H1 (cell line): ENCODE measurements at regions not wholly inside any gene's neighbourhood (a gene's known extent, or its start where the extent isn't known, plus 50 kb on each side); places are given as distances from the start of the nearest gene placed in this dataset.

Experiments
- SIX5 ChIP-seq: IDR thresholded peaks from 2 replicates; pipeline ENCODE4 v1.6.1; 2011; ENCODE audit warnings: mild to moderate bottlenecking, low read depth, low read length

DNA sequence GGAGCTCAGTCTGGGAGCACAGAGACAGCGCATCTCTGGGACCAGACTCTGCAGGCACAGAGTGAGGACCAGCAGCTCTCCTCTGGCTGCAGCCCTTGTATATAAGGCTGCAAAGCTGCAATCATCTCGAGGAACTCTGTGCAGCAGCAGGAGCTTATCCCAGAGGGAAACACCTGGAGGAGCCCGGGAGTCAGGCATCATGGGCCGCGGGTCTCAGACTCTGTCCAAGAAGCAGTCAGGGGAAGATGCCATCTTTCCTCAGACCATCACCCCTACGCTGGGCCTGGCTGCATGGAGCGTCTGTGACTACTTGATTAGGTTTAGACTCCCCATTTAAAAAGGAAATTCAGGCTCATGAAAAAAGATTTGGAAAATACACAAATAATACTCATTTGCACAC lies 122.0 kb downstream of the IRF8 start (continued):
- no peak for TF ChIP-seq SIX5
